Esophagus squamous epithelium (tissue), 5 donors: ENCODE measurements at regions not wholly inside any gene's neighbourhood (a gene's known extent, or its start where the extent isn't known, plus 50 kb on each side); places are given as distances from the start of the nearest gene placed in this dataset.

Experiments
- DNase-seq: peaks from one replicate; lab custom pipeline; 2025; lab: John Stamatoyannopoulos, UW
- H3K27ac ChIP-seq, 4 donors: fragments of 200-600 bp; sonication (generic); one replicate each; pipeline ENCODE4 v1.5.1; 2016 to 2019; ENCODE audit warnings: mild to moderate bottlenecking in 1 of 4
- H3K27me3 ChIP-seq, 4 donors: fragments of 200-600 bp; sonication (generic); 1 replicate in 3 of 4; 2 replicates in 1 of 4; pipeline versions ENCODE4 v1.5.1 to v1.6.0; 2017 to 2021; ENCODE audit warnings: antibody characterized with exemption in 1 of 4
- H3K36me3 ChIP-seq, 3 donors: fragments of 200-600 bp; sonication (generic); one replicate each; pipeline ENCODE4 v1.5.1; 2016 to 2019
- H3K4me1 ChIP-seq, 3 donors: fragments of 200-600 bp; sonication (generic); one replicate each; pipeline ENCODE4 v1.5.1; 2017 to 2019
- H3K4me3 ChIP-seq, 4 donors: fragments of 200-600 bp; sonication (generic); 1 replicate in 3 of 4; 2 replicates in 1 of 4; pipeline ENCODE4 v1.5.1; 2016 to 2019; ENCODE audit warnings: mild to moderate bottlenecking in 2 of 4, moderate library complexity in 1 of 4
- H3K9me3 ChIP-seq, 3 donors: fragments of 200-600 bp; sonication (generic); one replicate each; pipeline ENCODE4 v1.5.1; 2016 to 2019
- POLR2A ChIP-seq, 4 donors: fragments of 450-650 bp; IDR thresholded peaks; one replicate each; pipeline ENCODE4 v1.6.1; 2017; ENCODE audit warnings: antibody characterized with exemption in 4 of 4, mild to moderate bottlenecking in 4 of 4, moderate library complexity in 3 of 4
- WGBS, 2 donors: methylation state at CpG; one replicate each; pipeline ENCODE4 v1.1.5; 2018; 5-methylcytosine and 5-hydroxymethylcytosine counted together
- intact Hi-C: fragments of 100-400 bp; cut with DNase I; formaldehyde crosslinking; loops from one replicate; pipeline ENCODE4 v1.15.0; 2022
- TF ChIP-seq, protein P1 (sequence below), 6 experiments: fragments of 450-650 bp in 4 of 6; fragments of 200-600 bp in 2 of 6; sonication (generic) in 2 of 6; IDR thresholded peaks; one replicate each; pipeline ENCODE4 v1.5.1; 2016 to 2019; ENCODE audit warnings: antibody characterized with exemption in 6 of 6, mild to moderate bottlenecking in 4 of 6, moderate library complexity in 4 of 6
- donor health status: DM: yes; HTN: yes; CAD: no.

GRCh38 chr7:57198801-57199200 is 66.6 kb upstream of the ZNF479 start:
- Histone ChIP-seq H3K4me3 (no peak overlapping the region), H3K9me3 (peaks cover 0 to 27% (median 0%) of the 10 kb centered on the region in 3 donors), H3K4me1 (no peaks in the 10 kb centered on the region), H3K27me3 (no peaks in the 10 kb centered on the region), H3K27ac (no peak overlapping the region), H3K36me3 (no peaks in the 10 kb centered on the region)
- intact Hi-C loops: no loop called here
- WGBS, 2 donors: 86 to 88% methylated on average over 8 to 9 of the region's 9 CpGs
- TF ChIP-seq POLR2A (IDR thresholded peaks at IDR 0.05): no peak
- TF ChIP-seq, protein P1, sequence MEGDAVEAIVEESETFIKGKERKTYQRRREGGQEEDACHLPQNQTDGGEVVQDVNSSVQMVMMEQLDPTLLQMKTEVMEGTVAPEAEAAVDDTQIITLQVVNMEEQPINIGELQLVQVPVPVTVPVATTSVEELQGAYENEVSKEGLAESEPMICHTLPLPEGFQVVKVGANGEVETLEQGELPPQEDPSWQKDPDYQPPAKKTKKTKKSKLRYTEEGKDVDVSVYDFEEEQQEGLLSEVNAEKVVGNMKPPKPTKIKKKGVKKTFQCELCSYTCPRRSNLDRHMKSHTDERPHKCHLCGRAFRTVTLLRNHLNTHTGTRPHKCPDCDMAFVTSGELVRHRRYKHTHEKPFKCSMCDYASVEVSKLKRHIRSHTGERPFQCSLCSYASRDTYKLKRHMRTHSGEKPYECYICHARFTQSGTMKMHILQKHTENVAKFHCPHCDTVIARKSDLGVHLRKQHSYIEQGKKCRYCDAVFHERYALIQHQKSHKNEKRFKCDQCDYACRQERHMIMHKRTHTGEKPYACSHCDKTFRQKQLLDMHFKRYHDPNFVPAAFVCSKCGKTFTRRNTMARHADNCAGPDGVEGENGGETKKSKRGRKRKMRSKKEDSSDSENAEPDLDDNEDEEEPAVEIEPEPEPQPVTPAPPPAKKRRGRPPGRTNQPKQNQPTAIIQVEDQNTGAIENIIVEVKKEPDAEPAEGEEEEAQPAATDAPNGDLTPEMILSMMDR (IDR thresholded peaks at IDR 0.05): no peak
- DNase-seq: no peak

DNA sequence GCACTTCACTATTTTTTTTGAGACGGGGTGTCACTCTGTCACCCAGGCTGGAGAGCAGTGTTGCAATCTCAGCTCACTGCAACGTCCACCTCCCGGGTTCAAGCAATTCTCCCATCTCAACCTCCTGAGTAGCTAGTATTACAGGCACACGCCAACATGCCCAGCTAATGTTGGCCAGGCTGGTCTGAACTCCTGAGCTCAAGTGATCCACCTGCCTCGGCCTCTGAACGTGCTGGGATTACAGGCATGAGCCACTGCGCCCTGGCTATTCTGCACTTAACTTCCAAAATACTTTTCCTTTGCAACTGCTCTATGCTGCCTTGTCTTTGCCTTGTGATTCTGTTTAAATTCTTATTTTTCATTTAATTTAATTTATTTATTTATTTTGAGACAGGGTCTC is 67.0 kb upstream of the ZNF479 start:
- no peak for DNase-seq
- whole genome bisulfite sequencing, 2 donors: 79 to 83% methylated on average over 6 to 7 of the region's 7 CpGs
- H3K4me3 ChIP-seq: no peak overlapping the region
- no peak overlapping the region for H3K27ac ChIP-seq
- TF ChIP-seq POLR2A (IDR thresholded peaks at IDR 0.05): no peak
- TF ChIP-seq, protein P1 (IDR thresholded peaks at IDR 0.05): no peak
- peaks cover 0 to 27% (median 0%) of the 10 kb centered on the region in 3 donors for H3K9me3 ChIP-seq
- intact Hi-C loops: no loop called here
- no peaks in the 10 kb centered on the region for H3K4me1 ChIP-seq
- no peaks in the 10 kb centered on the region for H3K27me3 ChIP-seq
- H3K36me3 ChIP-seq: no peaks in the 10 kb centered on the region

- 86 to 94% methylated on average over 8 to 11 of the region's 14 CpGs for WGBS, 2 donors
Observed at GRCh38 chr7:57201021-57201894, 69.0 kb upstream of the ZNF479 start.

GRCh38 chr7:57201895-57202210 is 69.6 kb upstream of the ZNF479 start:
- H3K9me3 ChIP-seq: peaks cover 0 to 27% (median 0%) of the 10 kb centered on the region in 3 donors
- no peak for DNase-seq
- H3K27me3 ChIP-seq: no peaks in the 10 kb centered on the region
- H3K4me1 ChIP-seq: no peaks in the 10 kb centered on the region
- TF ChIP-seq, protein P1 (IDR thresholded peaks at IDR 0.05): no peak
- no peak for TF ChIP-seq POLR2A (IDR thresholded peaks at IDR 0.05)
- no peaks in the 10 kb centered on the region for H3K36me3 ChIP-seq
- no peak overlapping the region for H3K27ac ChIP-seq
- intact Hi-C loops: loop anchor here (10.0 kb wide), 1 partner anchor 57 kb away; no protein-coding TSS in a partner anchor
- 87 to 100% methylated on average over 2 to 5 of the region's 7 CpGs for WGBS, 2 donors
- H3K4me3 ChIP-seq: no peak overlapping the region

More at GRCh38 chr7:57201021-57201894, 69.0 kb upstream of the ZNF479 start:
- Histone ChIP-seq H3K4me3 (no peak overlapping the region), H3K27me3 (no peaks in the 10 kb centered on the region), H3K36me3 (no peaks in the 10 kb centered on the region), H3K4me1 (no peaks in the 10 kb centered on the region), H3K27ac (no peak overlapping the region), H3K9me3 (peaks cover 0 to 27% (median 0%) of the 10 kb centered on the region in 3 donors)
- TF ChIP-seq, protein P1 (IDR thresholded peaks at IDR 0.05): no peak
- no peak for TF ChIP-seq POLR2A (IDR thresholded peaks at IDR 0.05)
- intact Hi-C loops: loop anchor here (10.0 kb wide), 1 partner anchor 56 kb away; no protein-coding TSS in a partner anchor
- DNase-seq: no peak

DNA sequence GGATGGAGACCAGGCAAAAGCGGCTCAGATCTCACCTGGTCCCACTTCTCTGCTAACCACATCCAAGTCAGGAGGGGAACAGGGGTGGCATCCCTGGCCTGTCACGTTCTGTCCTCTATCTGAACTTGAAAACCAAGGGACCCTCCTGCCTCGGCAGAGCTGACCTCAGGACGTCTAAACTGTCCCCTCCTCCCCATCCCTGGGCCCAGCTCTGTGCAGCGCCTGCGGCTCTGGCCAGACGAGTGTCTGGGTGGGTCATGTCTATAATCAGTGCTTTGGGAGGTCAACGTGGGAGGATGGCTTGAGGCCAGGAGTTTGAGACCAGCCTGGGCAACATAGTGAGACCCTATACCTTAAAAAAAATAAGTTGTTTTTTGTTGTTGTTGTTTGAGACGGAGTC is 70.0 kb upstream of the ZNF479 start:
- 79 to 90% methylated on average over 2 to 8 of the region's 9 CpGs for WGBS, 2 donors
- peaks cover 0 to 28% (median under 1%) of the 10 kb centered on the region in 3 donors for H3K9me3 ChIP-seq
- no peaks in the 10 kb centered on the region for H3K27me3 ChIP-seq
- intact Hi-C loops: loop anchor here (10.0 kb wide), 1 partner anchor 57 kb away; no protein-coding TSS in a partner anchor
- H3K36me3 ChIP-seq: no peaks in the 10 kb centered on the region
- no peak overlapping the region for H3K27ac ChIP-seq
- H3K4me1 ChIP-seq: no peaks in the 10 kb centered on the region
- H3K4me3 ChIP-seq: no peak overlapping the region
- no peak for TF ChIP-seq POLR2A (IDR thresholded peaks at IDR 0.05)
- TF ChIP-seq, protein P1 (IDR thresholded peaks at IDR 0.05): no peak
- no peak for DNase-seq
